Activated T-cell treated with anti-CD3 and anti-CD28 coated beads, Interleukin-2, amount 50 U/mL, for 72 hours (primary cell): ENCODE measurements at regions not wholly inside any gene's neighbourhood (a gene's known extent, or its start where the extent isn't known, plus 50 kb on each side); places are given as distances from the start of the nearest gene placed in this dataset.
"Not testable (repeated sequence)": the region's sequence is repeated elsewhere in the genome, so short reads cannot be mapped to it uniquely, and the experiment has no call there.

Experiments used
- ATAC-seq, 2 donors: fragments of 150-1000 bp; cut with Tn5 transposase; replicated peaks in 1 of 2; 2 replicates each; pipeline ENCODE4 v1.10.0; 2021; ENCODE audit warnings: moderate library complexity in 2 of 2, mild to moderate bottlenecking in 1 of 2
- DNase-seq, 2 donors: peaks; one replicate each; pipeline ENCODE4 v3.0.0; 2021 to 2022; ENCODE audit warnings: mixed read lengths in 1 of 2
- H3K27ac Mint-ChIP-seq: one replicate; pipeline ENCODE4 v1.8.0; 2022; ENCODE audit warnings: mild to moderate bottlenecking, moderate library complexity, mixed read lengths
- H3K27me3 Mint-ChIP-seq: one replicate; pipeline ENCODE4 v1.8.0; 2022; ENCODE audit warnings: low read depth, mixed read lengths
- H3K36me3 Mint-ChIP-seq, 2 donors: one replicate each; pipeline ENCODE4 v1.8.0; 2022; ENCODE audit warnings: mixed read lengths in 2 of 2, mild to moderate bottlenecking in 1 of 2; ENCODE audit not compliant: insufficient read depth in 2 of 2
- H3K4me1 Mint-ChIP-seq: one replicate; pipeline ENCODE4 v1.8.0; 2022; ENCODE audit warnings: low read depth, mixed read lengths
- H3K4me3 Mint-ChIP-seq, 2 donors: one replicate each; pipeline ENCODE4 v1.8.0; 2022; ENCODE audit warnings: mild to moderate bottlenecking in 2 of 2, mixed read lengths in 2 of 2, moderate library complexity in 2 of 2
- H3K9me3 Mint-ChIP-seq, 2 donors: one replicate each; pipeline ENCODE4 v1.8.0; 2022; ENCODE audit warnings: mixed read lengths in 2 of 2

DNA sequence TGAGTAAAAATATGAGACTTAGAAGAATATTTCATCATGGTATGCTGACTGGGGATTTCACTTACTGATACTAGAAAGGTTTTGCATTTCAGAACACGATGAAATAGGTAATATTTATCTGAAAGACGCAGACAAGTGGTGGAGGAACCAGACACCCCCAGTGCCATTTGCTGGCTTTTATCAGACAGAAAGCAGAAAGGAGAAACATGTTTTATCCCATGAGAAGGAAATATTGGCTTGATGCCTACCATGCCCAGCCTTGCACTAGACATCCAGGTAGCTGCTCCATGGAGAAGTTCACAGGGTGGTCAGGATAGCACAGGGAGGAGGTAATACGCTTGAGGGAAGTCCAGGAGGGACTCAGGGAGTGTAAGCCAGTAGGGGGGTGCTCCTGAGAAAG lies 258.9 kb upstream of the PLGLB2 start:
- H3K36me3 Mint-ChIP-seq, H3K27ac Mint-ChIP-seq, ATAC-seq, H3K9me3 Mint-ChIP-seq, H3K27me3 Mint-ChIP-seq, DNase-seq: not testable (repeated sequence)
- Mint-ChIP-seq H3K4me1 (peaks cover 18% of the 10 kb centered on the region), H3K4me3 (peak overlapping the region; percentile 27 to 44)

DNA sequence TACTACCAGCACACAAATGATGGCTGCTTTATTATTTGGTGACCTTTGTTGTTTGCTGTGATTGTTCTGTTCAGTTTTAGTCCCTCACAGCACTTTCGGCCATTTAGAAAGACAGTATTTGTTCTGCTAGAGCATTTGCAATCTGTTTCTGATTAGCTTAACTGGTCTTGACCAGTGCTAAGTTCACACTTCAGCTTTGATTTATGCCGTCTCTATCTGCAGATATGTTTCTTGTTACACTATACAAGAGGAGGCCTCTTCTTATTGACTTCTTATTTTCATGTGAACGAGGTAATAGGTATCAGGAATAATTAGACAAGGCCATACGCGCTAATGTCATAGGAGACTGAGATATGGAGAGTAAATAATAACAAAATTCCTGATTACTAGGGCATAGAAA lies 253.0 kb upstream of the PLGLB2 start:
- ATAC-seq, result not testable (repeated sequence)

DNA sequence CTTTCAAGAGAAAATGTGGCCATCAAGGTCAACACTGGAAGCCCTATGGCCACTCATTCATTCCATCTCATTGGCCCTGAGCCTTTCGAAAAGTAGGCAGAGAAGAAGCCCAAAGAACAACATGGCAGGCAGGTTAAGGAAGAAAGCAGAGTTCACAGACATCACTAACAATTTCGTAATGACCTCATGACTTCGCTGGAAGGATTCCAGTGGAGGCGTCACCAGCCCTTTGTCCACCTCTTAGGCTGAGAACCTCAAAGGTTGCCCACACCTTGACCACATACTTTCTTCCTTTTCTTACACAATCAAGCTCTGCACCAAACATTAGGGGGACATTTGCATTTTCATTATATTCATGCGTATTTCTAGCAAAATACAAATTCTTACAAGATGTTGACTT lies 252.4 kb upstream of the PLGLB2 start:
- H3K27me3 Mint-ChIP-seq, DNase-seq, H3K9me3 Mint-ChIP-seq, H3K27ac Mint-ChIP-seq, H3K4me3 Mint-ChIP-seq, H3K36me3 Mint-ChIP-seq, ATAC-seq: not testable (repeated sequence)
- peaks cover 18% of the 10 kb centered on the region for H3K4me1 Mint-ChIP-seq

More for the DNA sequence above, 253.0 kb upstream of the PLGLB2 start:
- not testable (repeated sequence) for DNase-seq, H3K27me3 Mint-ChIP-seq, H3K9me3 Mint-ChIP-seq, H3K36me3 Mint-ChIP-seq
- peaks cover 12% of the 10 kb centered on the region for H3K4me1 Mint-ChIP-seq
- H3K27ac Mint-ChIP-seq, result peak overlapping the region; percentile 92
- peak overlapping the region in 1 of 2 donors; percentile 69 for H3K4me3 Mint-ChIP-seq

DNA sequence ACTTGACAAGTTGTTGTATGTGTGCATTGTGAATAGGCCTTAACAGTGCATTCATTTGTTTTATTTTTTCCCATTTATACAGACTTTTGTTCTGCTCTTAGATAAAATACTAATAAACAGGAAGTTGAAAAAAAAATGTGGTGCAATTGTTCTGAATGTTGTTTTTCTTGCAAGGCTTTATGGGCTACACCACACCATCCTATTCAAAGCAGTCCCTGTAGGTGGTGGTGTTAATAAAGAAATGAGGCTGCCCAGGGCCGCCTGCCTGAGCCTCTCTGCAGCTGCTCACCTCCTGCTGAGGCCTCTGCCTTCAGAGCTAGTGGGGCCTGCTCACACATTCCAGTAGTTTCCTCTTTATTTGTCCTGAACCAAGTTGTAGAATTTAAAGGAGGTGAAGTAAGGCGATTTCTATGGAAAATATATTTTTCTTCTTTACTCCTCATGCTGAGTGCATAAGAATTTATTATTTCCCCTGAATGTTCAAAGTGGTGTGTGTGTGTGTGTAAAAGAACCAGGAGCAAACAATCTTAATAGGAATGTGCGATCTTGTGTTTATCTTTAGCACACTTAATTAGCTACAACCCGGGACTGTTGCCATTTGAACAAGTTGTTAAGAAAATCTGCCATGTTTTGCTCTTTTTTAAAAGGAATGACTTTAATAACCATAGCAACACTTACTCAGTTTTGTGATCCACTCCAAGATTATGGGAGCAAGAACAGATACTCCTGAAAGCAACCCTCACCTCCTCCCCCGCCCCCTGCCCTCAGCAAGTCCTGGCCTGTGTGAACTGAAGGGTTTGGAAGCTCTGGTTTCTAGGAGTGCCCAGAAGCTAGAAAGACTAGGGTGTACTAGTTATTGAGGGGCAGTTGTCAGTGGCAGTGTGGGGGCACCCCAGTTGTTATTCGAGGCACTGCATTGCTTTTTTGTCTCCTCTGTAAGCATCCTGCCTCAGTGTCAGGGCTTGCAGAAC lies 251.6 kb upstream of the PLGLB2 start:
- H3K9me3 Mint-ChIP-seq, H3K27ac Mint-ChIP-seq, H3K4me3 Mint-ChIP-seq, H3K27me3 Mint-ChIP-seq, DNase-seq, H3K36me3 Mint-ChIP-seq: not testable (repeated sequence)
- H3K4me1 Mint-ChIP-seq, result peaks cover 26% of the 10 kb centered on the region
- peak; percentile 66 to 70 for ATAC-seq

DNA sequence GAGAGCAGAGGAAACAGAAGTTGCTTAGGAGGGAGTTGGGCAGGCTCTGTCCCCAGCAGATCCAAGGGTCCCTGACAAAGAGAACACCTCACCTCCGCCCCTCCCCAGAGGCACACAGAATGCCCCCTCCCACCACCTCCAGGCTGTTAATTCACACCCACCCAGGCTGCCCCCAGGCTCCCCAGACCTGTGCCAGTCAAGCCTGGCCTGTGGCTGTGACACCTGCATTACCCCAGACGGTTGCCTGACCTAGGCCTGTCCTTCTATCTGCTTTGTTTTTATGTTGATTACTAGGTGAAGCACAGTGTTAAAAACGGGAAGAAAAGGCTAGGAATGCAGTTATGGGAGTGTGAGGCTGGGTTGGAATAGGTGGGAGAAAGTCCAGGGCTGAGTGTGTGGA lies 250.8 kb upstream of the PLGLB2 start:
- ATAC-seq, H3K36me3 Mint-ChIP-seq, H3K4me3 Mint-ChIP-seq, DNase-seq, H3K27me3 Mint-ChIP-seq, H3K27ac Mint-ChIP-seq, H3K9me3 Mint-ChIP-seq: not testable (repeated sequence)
- peaks cover 26% of the 10 kb centered on the region for H3K4me1 Mint-ChIP-seq

DNA sequence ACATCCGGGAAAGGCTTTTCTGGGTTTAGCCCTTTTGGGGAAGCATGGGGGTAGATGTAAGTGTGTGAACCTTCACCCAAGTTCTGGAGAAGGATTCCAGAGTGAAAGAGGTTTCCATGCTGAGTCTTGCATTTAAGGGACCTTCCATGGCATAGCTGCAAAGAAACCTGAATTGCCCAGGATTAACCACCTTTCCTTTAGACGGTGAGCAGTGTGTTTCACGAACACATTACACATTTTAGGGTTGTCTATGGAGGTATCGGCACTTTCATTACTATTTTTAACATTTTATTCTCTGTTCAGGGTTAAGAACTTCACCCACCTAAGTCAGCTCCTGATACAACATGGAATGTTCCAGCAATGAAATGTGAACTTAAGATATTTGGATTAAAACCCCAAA lies 250.2 kb upstream of the PLGLB2 start:
- H3K36me3 Mint-ChIP-seq, H3K9me3 Mint-ChIP-seq, DNase-seq, H3K27ac Mint-ChIP-seq, H3K4me3 Mint-ChIP-seq, ATAC-seq, H3K27me3 Mint-ChIP-seq: not testable (repeated sequence)
- peaks cover 26% of the 10 kb centered on the region for H3K4me1 Mint-ChIP-seq

DNA sequence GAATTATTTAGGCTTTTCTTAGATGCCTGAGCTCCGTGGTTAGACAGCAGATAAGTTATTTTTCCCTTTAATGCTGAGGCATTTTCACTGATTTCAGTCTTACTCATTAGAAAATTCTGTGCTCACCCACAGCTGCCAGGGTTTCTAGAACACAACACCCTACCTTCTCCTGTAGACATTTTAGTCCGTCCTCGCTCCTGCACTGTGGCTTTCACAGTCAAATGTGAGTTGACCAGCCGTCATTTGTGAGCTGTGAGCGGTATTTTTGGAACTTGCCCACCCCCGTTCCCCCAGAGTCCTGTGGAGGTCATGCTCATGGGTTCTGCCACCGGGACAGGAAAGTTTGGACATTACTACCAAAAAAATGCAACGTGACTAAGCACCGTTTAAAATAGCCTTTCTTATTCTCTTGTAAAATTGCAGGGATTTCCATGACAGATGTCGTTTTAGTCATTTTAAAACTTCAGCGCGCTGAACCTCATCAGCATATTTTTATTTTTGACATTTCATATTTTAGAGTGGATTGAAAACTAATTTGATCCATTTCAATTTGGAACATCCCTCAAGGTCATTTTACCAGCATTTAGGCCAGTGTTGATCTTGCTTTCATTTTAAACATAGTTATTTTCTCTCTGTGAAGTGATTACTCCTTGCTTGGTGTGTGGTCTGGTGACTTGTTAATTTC lies 249.6 kb upstream of the PLGLB2 start:
- not testable (repeated sequence) for H3K36me3 Mint-ChIP-seq, H3K27ac Mint-ChIP-seq, H3K27me3 Mint-ChIP-seq, H3K9me3 Mint-ChIP-seq
- peak; percentile 45 to 48 for DNase-seq
- Mint-ChIP-seq H3K4me1 (peaks cover 26% of the 10 kb centered on the region), H3K4me3 (peak overlapping the region; percentile 59)
- peak; percentile 63 for ATAC-seq

DNA sequence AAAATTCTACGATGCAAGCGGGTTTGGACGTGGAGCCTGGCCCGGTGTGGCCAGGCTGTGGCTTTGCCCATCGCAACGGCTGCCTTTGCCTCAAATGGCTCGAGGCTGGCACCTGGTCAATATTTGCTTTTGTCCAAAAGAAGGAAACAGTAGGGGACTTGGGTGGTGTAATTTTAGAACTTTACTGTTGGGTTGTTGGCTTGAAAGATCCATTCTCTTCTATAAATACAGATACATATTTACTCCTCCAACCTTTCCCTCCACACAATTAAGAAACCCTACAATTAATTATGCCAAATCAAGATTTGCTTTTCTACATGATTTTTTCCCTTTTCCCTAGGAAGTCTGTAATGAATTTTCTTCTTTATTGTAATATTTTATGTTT lies 249.0 kb upstream of the PLGLB2 start:
- not testable (repeated sequence) for H3K9me3 Mint-ChIP-seq, ATAC-seq

DNA sequence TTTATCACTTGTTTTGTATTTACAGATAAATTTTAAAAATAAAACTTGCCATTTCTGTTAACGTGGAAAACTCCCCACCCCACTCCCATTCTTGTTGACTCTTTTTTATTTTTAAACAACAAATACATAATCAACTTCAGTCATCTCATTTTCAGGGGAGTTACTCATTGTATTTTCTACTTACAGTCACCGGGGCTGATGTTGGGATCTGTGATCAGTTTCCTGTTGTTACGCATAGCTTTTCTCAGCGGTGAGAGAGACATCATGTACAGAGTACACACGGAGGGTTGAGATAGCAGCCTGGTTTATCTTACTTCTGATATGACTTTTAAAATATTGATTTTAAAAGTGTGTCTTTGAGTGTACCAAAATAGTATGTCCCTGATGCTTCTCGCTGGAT lies 248.0 kb upstream of the PLGLB2 start:
- H3K9me3 Mint-ChIP-seq, DNase-seq, H3K36me3 Mint-ChIP-seq, H3K27me3 Mint-ChIP-seq: not testable (repeated sequence)
- ATAC-seq, result peak; percentile 85 to 87
- Mint-ChIP-seq H3K4me3 (peak overlapping the region; percentile 64 to 89), H3K27ac (peak overlapping the region; percentile 98), H3K4me1 (peaks cover 23% of the 10 kb centered on the region)

More for the DNA sequence above, 249.0 kb upstream of the PLGLB2 start:
- Mint-ChIP-seq H3K4me1 (peaks cover 26% of the 10 kb centered on the region), H3K4me3 (peak overlapping the region in 1 of 2 donors; percentile 43)
- DNase-seq, H3K36me3 Mint-ChIP-seq, H3K27me3 Mint-ChIP-seq, H3K27ac Mint-ChIP-seq: not testable (repeated sequence)

DNA sequence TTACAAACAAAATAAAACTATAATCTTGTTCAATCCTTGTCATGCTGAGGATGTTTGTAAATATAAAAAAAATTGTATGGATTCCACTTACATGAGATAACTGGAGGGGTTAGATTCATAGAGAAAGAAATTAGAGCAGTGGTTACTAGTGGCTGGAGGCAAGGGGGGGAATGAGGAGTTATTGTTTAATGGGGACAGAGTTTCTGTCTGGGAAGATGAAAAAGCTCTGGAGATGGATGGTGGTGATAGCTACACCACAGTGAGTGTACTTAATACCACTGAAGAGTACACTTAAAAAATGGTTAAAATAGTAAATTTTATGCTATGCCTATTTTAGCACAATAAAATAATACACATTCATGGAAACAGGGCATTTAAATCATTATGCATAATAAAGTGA lies 247.5 kb upstream of the PLGLB2 start:
- ATAC-seq, DNase-seq, H3K27me3 Mint-ChIP-seq, H3K36me3 Mint-ChIP-seq, H3K9me3 Mint-ChIP-seq: not testable (repeated sequence)
- Mint-ChIP-seq H3K4me1 (peaks cover 18% of the 10 kb centered on the region), H3K27ac (peak overlapping the region; percentile 98), H3K4me3 (peak overlapping the region; percentile 63 to 89)

DNA sequence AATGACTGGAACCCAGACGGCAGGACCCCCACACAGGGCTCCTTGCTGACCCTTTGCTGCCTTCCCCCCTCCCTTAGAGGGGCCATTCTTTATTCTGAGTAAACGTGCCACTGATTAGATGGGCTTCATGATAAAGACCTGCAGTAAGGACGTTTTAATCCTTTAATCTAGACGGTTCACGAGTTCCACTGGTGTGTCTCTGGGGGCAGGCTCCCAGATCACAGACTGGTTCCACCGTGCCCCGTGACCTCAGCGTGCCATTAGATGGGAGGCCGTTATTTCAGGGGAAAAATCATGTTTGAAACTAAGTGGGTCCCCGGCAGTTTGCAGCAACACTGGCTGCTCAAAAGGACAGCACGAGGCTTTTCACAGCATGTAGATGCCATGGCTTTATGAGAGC lies 246.9 kb upstream of the PLGLB2 start:
- H3K36me3 Mint-ChIP-seq, ATAC-seq, H3K4me3 Mint-ChIP-seq, DNase-seq, H3K27ac Mint-ChIP-seq, H3K9me3 Mint-ChIP-seq, H3K27me3 Mint-ChIP-seq: not testable (repeated sequence)
- H3K4me1 Mint-ChIP-seq, result peaks cover 17% of the 10 kb centered on the region

DNA sequence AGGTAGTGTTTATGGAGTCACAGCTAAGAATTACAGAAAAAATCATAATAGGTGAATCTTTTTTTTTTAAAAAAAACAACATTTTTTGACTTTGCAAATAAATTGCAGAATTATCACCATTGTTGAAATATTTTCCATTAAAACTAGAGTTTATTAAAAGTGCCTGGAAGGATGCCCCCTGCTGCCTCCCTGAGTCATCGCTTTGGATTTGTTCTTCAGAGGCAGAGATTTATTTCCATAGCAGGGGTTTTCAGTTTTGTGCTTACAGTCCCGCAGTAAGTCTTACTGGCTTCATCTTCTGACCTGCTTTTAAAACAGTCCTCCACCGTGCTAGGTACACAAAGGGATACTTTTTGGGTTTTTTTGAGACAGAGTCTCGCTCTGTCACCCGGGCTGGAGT lies 244.9 kb upstream of the PLGLB2 start:
- not testable (repeated sequence) for ATAC-seq, H3K27ac Mint-ChIP-seq, H3K27me3 Mint-ChIP-seq, H3K36me3 Mint-ChIP-seq, H3K4me3 Mint-ChIP-seq, DNase-seq, H3K9me3 Mint-ChIP-seq
- peaks cover 18% of the 10 kb centered on the region for H3K4me1 Mint-ChIP-seq

DNA sequence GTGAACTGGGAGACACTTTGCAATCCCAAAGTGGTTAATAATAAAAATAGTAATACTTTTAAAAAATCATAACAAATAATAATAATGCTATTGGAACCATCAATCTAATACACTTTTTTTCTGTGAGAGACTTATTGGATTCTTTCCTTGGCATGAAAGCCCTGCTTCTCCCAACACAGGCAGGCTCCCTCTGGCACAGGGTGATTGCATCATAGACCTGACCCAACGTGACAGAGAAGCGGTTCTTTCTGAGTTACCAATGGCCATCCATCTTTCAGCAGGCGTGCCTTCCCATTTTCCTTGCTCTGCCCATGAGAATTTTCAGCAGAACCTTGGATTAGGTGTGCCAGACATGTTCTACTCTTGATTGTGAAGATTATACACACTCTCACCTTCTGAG lies 242.6 kb upstream of the PLGLB2 start:
- not testable (repeated sequence) for H3K36me3 Mint-ChIP-seq, H3K27ac Mint-ChIP-seq, H3K27me3 Mint-ChIP-seq, DNase-seq, H3K9me3 Mint-ChIP-seq, H3K4me3 Mint-ChIP-seq, ATAC-seq
- peaks cover 20% of the 10 kb centered on the region for H3K4me1 Mint-ChIP-seq
